ENCODE measurements at regions not wholly inside any gene's neighbourhood (a gene's known extent, or its start where the extent isn't known, plus 50 kb on each side); places are given as distances from the start of the nearest gene placed in this dataset.

GRCh38 chr3:81951106-81951505 lies 189.7 kb upstream of the GBE1 start:
- no peak overlapping the region for H3K27ac ChIP-seq
- H3K4me1 ChIP-seq (replicated peaks in 1 of 2) = no peaks in the 10 kb centered on the region
- no peak for DNase-seq
- 80 to 92% (median 84%) methylated on average over 6 of the region's 6 CpGs for WGBS, 4 donors
- no peaks in the 10 kb centered on the region for H3K36me3 ChIP-seq (replicated peaks in 1 of 2)
- TF ChIP-seq POLR2A (IDR thresholded peaks at IDR 0.05) (no peak), CTCF (IDR thresholded peaks at IDR 0.05) (no peak)
- no peaks in the 10 kb centered on the region for H3K9me3 ChIP-seq (replicated peaks in 1 of 3)
- intact Hi-C loops (cut with DNase I) = no loop called here
- H3K27me3 ChIP-seq = no peaks in the 10 kb centered on the region
- H3K4me3 ChIP-seq = no peak overlapping the region

DNA sequence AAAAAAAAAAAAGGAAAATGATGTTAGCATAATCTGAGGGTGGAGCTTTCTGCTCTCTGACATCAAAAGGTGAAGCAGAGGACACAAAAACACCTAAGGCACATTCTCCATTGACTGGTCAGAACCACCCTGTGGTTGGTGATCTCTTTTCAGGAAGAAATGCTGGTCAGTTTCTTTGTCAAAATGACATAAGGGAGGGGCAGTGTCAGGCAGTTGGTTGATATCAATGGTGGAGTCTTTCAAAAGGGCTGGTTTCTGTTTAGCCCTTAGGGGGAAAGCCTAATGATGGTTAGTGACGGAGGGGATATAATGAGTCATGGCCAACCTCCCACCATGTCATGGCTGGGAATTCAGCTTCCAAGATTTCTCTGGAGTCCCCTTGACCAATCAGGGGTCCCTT lies 185.9 kb upstream of the GBE1 start:
- no peak for DNase-seq
- Histone ChIP-seq H3K36me3 (replicated peaks in 1 of 2) (no peaks in the 10 kb centered on the region), H3K4me3 (no peak overlapping the region), H3K9me3 (replicated peaks in 1 of 3) (peaks cover 0 to 14% (median 3%) of the 10 kb centered on the region in 3 donors), H3K27me3 (no peaks in the 10 kb centered on the region), H3K4me1 (replicated peaks in 1 of 2) (no peaks in the 10 kb centered on the region), H3K27ac (no peak overlapping the region)
- WGBS, 4 donors = 80 to 100% (median 97%) methylated on average over 1 of the region's 1 CpG
- no peak for TF ChIP-seq POLR2A (IDR thresholded peaks at IDR 0.05)
- no peak for TF ChIP-seq CTCF (IDR thresholded peaks at IDR 0.05)
- intact Hi-C loops (cut with DNase I) = no loop called here

GRCh38 chr3:81938681-81939080 lies 177.2 kb upstream of the GBE1 start:
- no peak for TF ChIP-seq CTCF (IDR thresholded peaks at IDR 0.05)
- TF ChIP-seq POLR2A (IDR thresholded peaks at IDR 0.05) = no peak
- Histone ChIP-seq H3K9me3 (replicated peaks in 1 of 3) (peaks cover 0 to 6% (median 0%) of the 10 kb centered on the region in 3 donors), H3K27me3 (no peaks in the 10 kb centered on the region), H3K4me3 (no peak overlapping the region), H3K4me1 (replicated peaks in 1 of 2) (no peaks in the 10 kb centered on the region), H3K27ac (no peak overlapping the region), H3K36me3 (replicated peaks in 1 of 2) (no peaks in the 10 kb centered on the region)
- DNase-seq = no peak
- intact Hi-C loops (cut with DNase I) = no loop called here

DNA sequence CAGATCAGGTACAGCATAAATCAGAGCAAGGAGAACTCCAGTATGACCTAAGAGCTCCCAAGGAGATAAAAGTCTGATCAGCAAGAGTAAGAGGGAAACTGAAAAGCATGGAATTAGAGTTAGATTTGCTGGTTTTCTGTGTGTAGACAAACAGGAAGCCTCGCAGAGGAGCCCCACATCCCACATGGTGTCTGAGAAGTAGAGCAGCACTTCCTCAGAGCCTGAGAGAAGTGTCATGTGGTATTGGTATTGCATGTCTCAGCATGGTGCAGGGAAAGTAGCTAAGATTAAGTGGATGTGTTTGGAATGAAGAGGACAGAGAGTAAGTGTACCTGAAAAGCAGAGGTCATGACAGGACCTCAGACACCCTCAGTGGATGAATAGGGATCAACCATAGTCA lies 175.4 kb upstream of the GBE1 start:
- peak in 3 of 7 donors; percentile 10 to 18 (median 18) for DNase-seq
- Histone ChIP-seq H3K4me1 (replicated peaks in 1 of 2) (no peaks in the 10 kb centered on the region), H3K27me3 (no peaks in the 10 kb centered on the region), H3K36me3 (replicated peaks in 1 of 2) (no peaks in the 10 kb centered on the region), H3K9me3 (replicated peaks in 1 of 3) (no peaks in the 10 kb centered on the region), H3K27ac (no peak overlapping the region), H3K4me3 (no peak overlapping the region)
- no peak for TF ChIP-seq POLR2A (IDR thresholded peaks at IDR 0.05)
- intact Hi-C loops (cut with DNase I) = no loop called here
- WGBS, 4 donors = 60 to 70% (median 68%) methylated on average over 1 of the region's 1 CpG

GRCh38 chr3:81932681-81933080 lies 171.2 kb upstream of the GBE1 start:
- Histone ChIP-seq H3K27ac (no peak overlapping the region), H3K27me3 (no peaks in the 10 kb centered on the region), H3K4me1 (replicated peaks in 1 of 2) (no peaks in the 10 kb centered on the region), H3K36me3 (replicated peaks in 1 of 2) (no peaks in the 10 kb centered on the region), H3K9me3 (replicated peaks in 1 of 3) (no peaks in the 10 kb centered on the region), H3K4me3 (no peak overlapping the region)
- intact Hi-C loops (cut with DNase I) = no loop called here
- TF ChIP-seq POLR2A (IDR thresholded peaks at IDR 0.05) (no peak), CTCF (IDR thresholded peaks at IDR 0.05) (no peak)
- DNase-seq = no peak
- WGBS, 4 donors = 89 to 94% (median 91%) methylated on average over 4 of the region's 4 CpGs
